CD14-positive monocyte (primary cell): ENCODE measurements at regions not wholly inside any gene's neighbourhood (a gene's known extent, or its start where the extent isn't known, plus 50 kb on each side); places are given as distances from the start of the nearest gene placed in this dataset.

ENCODE experiments used
- DNase-seq, 3 donors: peaks; one replicate each; pipeline ENCODE4 v3.0.0-alpha.2; 2011 to 2022
- H2AFZ ChIP-seq: 2 replicates; pipeline ENCODE4 v1.6.0; 2012; ENCODE audit warnings: mild to moderate bottlenecking, low read depth, low read length, inconsistent platforms; ENCODE audit not compliant: insufficient read depth, poor library complexity, severe bottlenecking
- H3K27ac ChIP-seq, 2 donors: 1 replicate in 1 of 2; 2 replicates in 1 of 2; pipeline ENCODE4 v1.5.1; 2012 to 2013; ENCODE audit warnings: low read length in 2 of 2, control low read depth in 1 of 2, inconsistent platforms in 1 of 2, low read depth in 1 of 2, mild to moderate bottlenecking in 1 of 2
- H3K27me3 ChIP-seq, 2 donors: one replicate each; pipeline versions ENCODE4 v1.6.0 to v1.6.1; 2011 to 2013; ENCODE audit warnings: low read length in 2 of 2; ENCODE audit not compliant: control insufficient read depth in 2 of 2, insufficient read depth in 2 of 2
- H3K36me3 ChIP-seq, 2 donors: replicated peaks in 1 of 2; 1 replicate in 1 of 2; 2 replicates in 1 of 2; pipeline versions ENCODE4 v1.5.1 to v1.6.1; 2012 to 2013; ENCODE audit warnings: low read length in 2 of 2, control low read depth in 1 of 2, inconsistent platforms in 1 of 2, mild to moderate bottlenecking in 1 of 2; ENCODE audit not compliant: insufficient read depth in 2 of 2, control insufficient read depth in 1 of 2
- H3K4me1 ChIP-seq, 2 donors: 1 replicate in 1 of 2; 2 replicates in 1 of 2; pipeline versions ENCODE4 v1.5.1 to v1.6.1; 2012 to 2013; ENCODE audit warnings: low read length in 2 of 2, control low read depth in 1 of 2, inconsistent platforms in 1 of 2, mild to moderate bottlenecking in 1 of 2, moderate library complexity in 1 of 2; ENCODE audit not compliant: insufficient read depth in 2 of 2, control insufficient read depth in 1 of 2
- H3K4me2 ChIP-seq: replicated peaks from 2 replicates; pipeline ENCODE3; 2012; ENCODE audit warnings: low read length, moderate library complexity, mild to moderate bottlenecking; ENCODE audit not compliant: poor library complexity, severe bottlenecking; ENCODE audit errors: extremely low read depth
- H3K4me3 ChIP-seq, 3 experiments: fragments of 200-600 bp in 1 of 3; sonication (generic) in 1 of 3; replicated peaks in 1 of 3; 1 replicate in 2 of 3; 2 replicates in 1 of 3; pipeline ENCODE4 v1.5.1; 2011 to 2013; ENCODE audit warnings: low read length in 3 of 3, mild to moderate bottlenecking in 3 of 3, control low read depth in 2 of 3, low read depth in 2 of 3, inconsistent platforms in 1 of 3, moderate library complexity in 1 of 3
- H3K79me2 ChIP-seq: 2 replicates; pipeline ENCODE4 v1.6.0; 2012; ENCODE audit warnings: mild to moderate bottlenecking, control low read depth, inconsistent platforms, low read length, moderate library complexity; ENCODE audit not compliant: insufficient read depth
- H3K9ac ChIP-seq: 2 replicates; pipeline ENCODE4 v1.6.0; 2017; ENCODE audit warnings: low read length, mild to moderate bottlenecking; ENCODE audit not compliant: insufficient read depth, poor library complexity, severe bottlenecking
- H3K9me3 ChIP-seq, 2 donors: replicated peaks in 1 of 2; 1 replicate in 1 of 2; 2 replicates in 1 of 2; pipeline versions ENCODE4 v1.5.1 to v1.6.1; 2012 to 2013; ENCODE audit warnings: low read length in 2 of 2, control low read depth in 1 of 2; ENCODE audit not compliant: control insufficient read depth in 1 of 2, insufficient read depth in 1 of 2
- H4K20me1 ChIP-seq: 2 replicates; pipeline ENCODE4 v1.6.0; 2012; ENCODE audit warnings: mild to moderate bottlenecking, low read length, control low read depth, moderate library complexity; ENCODE audit not compliant: insufficient read depth
- H3K27ac Mint-ChIP-seq, 7 donors: one replicate each; pipeline ENCODE4 v1.8.0; 2020; ENCODE audit warnings: mild to moderate bottlenecking in 7 of 7, mixed read lengths in 7 of 7, moderate library complexity in 6 of 7, inconsistent platforms in 2 of 7
- H3K27me3 Mint-ChIP-seq, 3 donors: one replicate each; pipeline ENCODE4 v1.8.0; 2021 to 2022; ENCODE audit warnings: low read depth in 3 of 3, mild to moderate bottlenecking in 3 of 3, mixed read lengths in 3 of 3, moderate library complexity in 3 of 3, inconsistent platforms in 1 of 3
- H3K36me3 Mint-ChIP-seq, 2 donors: one replicate each; pipeline ENCODE4 v1.8.0; 2020; ENCODE audit warnings: mixed read lengths in 2 of 2, inconsistent platforms in 1 of 2, mild to moderate bottlenecking in 1 of 2
- H3K4me1 Mint-ChIP-seq: one replicate; pipeline ENCODE4 v1.8.0; 2020; ENCODE audit warnings: mild to moderate bottlenecking, mixed read lengths
- H3K4me3 Mint-ChIP-seq, 2 donors: one replicate each; pipeline ENCODE4 v1.8.0; 2020; ENCODE audit warnings: mild to moderate bottlenecking in 2 of 2, mixed read lengths in 2 of 2, moderate library complexity in 1 of 2
- H3K9me3 Mint-ChIP-seq, 7 donors: one replicate each; pipeline ENCODE4 v1.8.0; 2020 to 2022; ENCODE audit warnings: mixed read lengths in 7 of 7, mild to moderate bottlenecking in 6 of 7, moderate library complexity in 6 of 7, inconsistent platforms in 2 of 7
- CTCF ChIP-seq: fragments of 200-600 bp; IDR thresholded peaks from one replicate; pipeline ENCODE4 v1.8.0; 2022; ENCODE audit warnings: antibody characterized with exemption, mild to moderate bottlenecking
- WGBS: methylation state at CpG from one replicate; pipeline ENCODE4 v1.1.5; 2013; ENCODE audit warnings: missing lambda C conversion rate; ENCODE audit not compliant: insufficient coverage; 5-methylcytosine and 5-hydroxymethylcytosine counted together
- intact Hi-C, 2 donors: fragments of 100-400 bp; cut with micrococcal nuclease; formaldehyde crosslinking; loops; one replicate each; pipeline versions ENCODE4 v1.15.0 to v1.15.1; 2023

GRCh38 chr2:767944-768343 lies 90.7 kb upstream of the TMEM18 start:
- Histone ChIP-seq H3K9ac (no peak overlapping the region), H3K9me3 (peaks cover 0 to 13% of the 10 kb centered on the region in 2 donors), H3K4me3 (no peak overlapping the region), H4K20me1 (no peaks in the 10 kb centered on the region), H3K4me1 (no peaks in the 10 kb centered on the region), H3K36me3 (no peaks in the 10 kb centered on the region), H2AFZ (no peak overlapping the region), H3K27me3 (no peaks in the 10 kb centered on the region), H3K79me2 (no peaks in the 10 kb centered on the region), H3K4me2 (no peak overlapping the region), H3K27ac (no peak overlapping the region)
- intact Hi-C loops, result no loop called here
- Mint-ChIP-seq H3K27me3 (peaks cover 0 to 4% (median 0%) of the 10 kb centered on the region in 3 donors), H3K4me3 (no peak overlapping the region), H3K27ac (no peak overlapping the region), H3K4me1 (no peaks in the 10 kb centered on the region), H3K9me3 (peaks cover 0 to 22% (median 10%) of the 10 kb centered on the region in 7 donors), H3K36me3 (no peaks in the 10 kb centered on the region)
- DNase-seq, result no peak
- no CpG with 5 or more reads among the region's 4 CpGs for WGBS
- TF ChIP-seq CTCF, result no peak

GRCh38 chr2:767440-767839 lies 90.2 kb upstream of the TMEM18 start:
- WGBS, result 57% methylated on average over 7 of the region's 9 CpGs
- Histone ChIP-seq H3K36me3 (no peaks in the 10 kb centered on the region), H3K4me2 (no peak overlapping the region), H3K4me1 (no peaks in the 10 kb centered on the region), H3K9ac (no peak overlapping the region), H3K27me3 (no peaks in the 10 kb centered on the region), H3K79me2 (no peaks in the 10 kb centered on the region), H3K4me3 (no peak overlapping the region), H2AFZ (no peak overlapping the region), H3K27ac (no peak overlapping the region), H4K20me1 (no peaks in the 10 kb centered on the region), H3K9me3 (peaks cover 0 to 13% of the 10 kb centered on the region in 2 donors)
- intact Hi-C loops, result no loop called here
- H3K36me3 Mint-ChIP-seq, result no peaks in the 10 kb centered on the region
- H3K27ac Mint-ChIP-seq, result no peak overlapping the region
- no peak for DNase-seq
- no peak for TF ChIP-seq CTCF
- peaks cover 0 to 22% (median 9%) of the 10 kb centered on the region in 7 donors for H3K9me3 Mint-ChIP-seq
- H3K4me1 Mint-ChIP-seq, result no peaks in the 10 kb centered on the region
- H3K27me3 Mint-ChIP-seq, result peaks cover 0 to 4% (median 0%) of the 10 kb centered on the region in 3 donors
- no peak overlapping the region for H3K4me3 Mint-ChIP-seq
